ENCODE measurements at regions not wholly inside any gene's neighbourhood (a gene's known extent, or its start where the extent isn't known, plus 50 kb on each side); places are given as distances from the start of the nearest gene placed in this dataset.
A peak's percentile ranks its signal among the peaks of the same experiment; 100 is the strongest.

DNA sequence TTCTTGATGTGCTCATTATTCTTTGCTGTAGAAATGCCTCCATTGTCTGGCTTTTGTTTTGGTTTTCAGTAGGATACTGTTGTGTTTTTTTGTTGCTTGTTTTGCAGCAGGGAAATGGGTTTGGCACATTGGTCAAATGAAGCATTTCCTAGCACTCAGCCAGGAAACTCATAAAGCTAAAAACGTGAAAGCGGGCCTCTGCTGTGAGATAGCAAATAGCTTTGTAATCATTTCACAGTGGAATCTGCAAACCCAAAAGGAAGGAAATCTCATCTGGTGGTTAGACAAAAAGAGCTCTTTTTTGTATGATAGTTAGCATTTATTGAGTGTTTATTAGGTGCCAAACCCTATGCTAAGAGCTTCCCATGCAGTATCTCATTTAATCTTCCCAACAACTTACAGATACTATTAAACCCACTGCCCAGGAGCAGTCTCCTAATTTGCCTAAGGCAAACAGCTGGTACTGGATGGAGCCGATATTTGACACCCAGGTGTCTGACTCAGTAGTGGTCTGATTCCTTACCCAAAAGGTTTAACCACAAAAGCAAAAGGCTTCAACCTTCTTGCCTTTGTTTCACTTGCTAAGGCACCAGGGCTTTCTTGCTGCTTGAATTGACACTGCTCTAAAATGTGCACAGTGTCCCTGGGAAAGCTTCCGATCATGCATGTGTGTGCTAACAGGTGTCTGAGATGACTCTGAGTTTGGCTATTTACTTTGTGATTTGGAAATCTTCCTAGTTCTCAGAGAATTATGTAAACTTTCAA is 527.9 kb upstream of the MDFIC2 start:
- DNase-seq, result no peak

DNA sequence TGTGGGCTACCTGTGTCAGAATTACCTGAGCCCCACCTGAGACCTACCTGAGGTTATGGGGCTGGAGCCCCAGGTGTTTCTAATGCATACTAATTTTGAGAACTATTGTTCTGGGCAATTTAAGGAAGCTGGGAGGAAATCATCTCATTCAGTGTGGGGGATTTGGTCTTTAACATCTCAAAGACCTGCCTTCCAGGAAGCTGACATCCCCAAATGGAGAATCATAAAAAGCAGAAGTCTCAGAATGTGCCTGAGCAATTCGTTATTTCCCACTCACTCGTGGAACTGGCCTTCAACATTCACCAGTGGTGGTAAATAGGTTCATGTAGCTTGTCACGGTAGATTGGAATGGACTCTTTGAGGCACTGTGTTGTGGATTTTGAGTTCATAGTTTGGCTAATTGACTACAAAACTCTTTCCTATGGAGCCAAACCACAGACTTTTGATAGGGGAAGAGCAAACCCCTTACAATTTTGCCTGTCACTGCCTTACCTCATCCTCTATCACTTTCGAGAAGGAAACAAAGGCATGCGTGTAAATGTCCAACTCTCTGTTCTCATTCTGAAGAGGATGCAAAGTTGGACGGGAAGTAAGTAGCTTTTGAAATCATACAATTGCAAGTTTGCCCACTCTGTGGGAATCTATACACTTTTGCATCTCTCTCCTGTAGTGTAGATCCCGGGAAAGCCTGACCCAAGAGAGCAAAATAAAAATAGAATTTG is 521.0 kb upstream of the MDFIC2 start:
- peak; percentile 60 to 81 (median 72) for DNase-seq

DNA sequence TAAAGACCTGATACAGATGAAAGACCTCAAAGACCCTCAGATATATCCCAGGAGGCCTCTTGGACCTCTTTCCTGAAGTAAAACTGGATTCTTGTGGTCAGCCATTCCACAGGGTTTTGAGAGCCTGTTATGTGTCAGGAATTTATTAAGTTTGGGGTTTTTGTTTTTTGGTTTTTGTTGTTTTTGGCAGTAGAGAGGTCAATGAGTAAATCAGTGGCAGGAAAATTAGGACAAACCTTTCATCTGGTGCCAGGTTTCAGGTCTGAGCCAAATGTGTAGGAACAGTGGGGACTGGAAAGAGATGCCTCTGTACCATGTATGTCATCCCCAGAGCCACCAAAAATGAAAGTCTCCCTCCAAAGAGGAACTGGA is 520.4 kb upstream of the MDFIC2 start:
- DNase-seq, result no peak

DNA sequence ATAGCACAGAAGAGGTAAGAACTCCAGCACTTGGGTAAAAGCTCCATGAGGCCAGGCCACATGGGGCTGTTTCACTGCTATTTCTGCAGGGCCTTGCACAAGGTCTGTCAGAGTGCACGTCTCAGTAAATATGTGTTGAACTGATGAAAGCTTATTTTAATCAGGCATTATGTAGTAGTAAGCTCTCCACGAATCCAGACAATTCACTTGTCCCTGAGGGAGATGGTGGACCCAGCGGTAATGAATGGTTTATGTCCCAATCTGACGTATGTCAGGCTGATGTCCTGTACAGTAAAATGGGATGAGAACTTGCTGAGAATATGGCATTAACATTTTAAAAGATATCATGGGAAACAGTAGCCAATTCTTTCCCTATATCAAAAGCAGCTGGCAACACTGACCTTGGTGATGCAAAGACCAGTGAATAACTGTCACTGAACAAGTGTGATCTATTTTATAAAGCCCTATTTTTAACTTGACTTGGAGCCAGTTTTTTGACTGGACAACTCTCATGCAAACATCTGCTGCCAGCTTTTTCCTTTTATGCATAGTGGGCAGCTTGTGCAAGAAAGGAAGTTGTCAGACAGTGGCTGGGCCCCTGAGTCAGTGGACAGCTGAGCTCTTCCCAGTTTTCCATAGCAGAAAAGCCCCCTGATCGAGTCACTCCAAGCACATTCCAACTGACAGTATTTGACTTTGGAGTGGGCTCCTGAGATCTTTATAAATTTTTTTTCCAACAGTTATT is 519.8 kb upstream of the MDFIC2 start:
- DNase-seq, result peak; percentile 70 to 90 (median 82)

DNA sequence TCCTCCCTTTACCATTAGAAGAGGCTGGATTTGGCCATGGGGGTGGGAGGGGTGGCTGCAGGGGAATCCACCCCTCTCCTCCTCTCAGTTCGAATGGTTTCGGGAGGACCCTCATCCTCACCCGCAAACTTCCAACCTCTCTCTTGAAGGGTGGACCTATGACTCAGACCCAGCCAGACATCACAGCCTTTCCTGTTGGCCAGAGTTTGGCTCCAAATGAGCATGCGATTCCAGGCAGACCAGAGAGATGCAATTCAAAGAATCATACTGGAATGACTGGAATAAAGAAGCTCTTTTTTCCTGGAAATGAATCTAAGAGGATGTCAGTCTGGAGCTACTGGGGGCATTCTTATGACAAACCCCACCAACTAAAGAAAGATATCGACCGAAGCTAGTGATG is 516.7 kb upstream of the MDFIC2 start:
- DNase-seq, result no peak

DNA sequence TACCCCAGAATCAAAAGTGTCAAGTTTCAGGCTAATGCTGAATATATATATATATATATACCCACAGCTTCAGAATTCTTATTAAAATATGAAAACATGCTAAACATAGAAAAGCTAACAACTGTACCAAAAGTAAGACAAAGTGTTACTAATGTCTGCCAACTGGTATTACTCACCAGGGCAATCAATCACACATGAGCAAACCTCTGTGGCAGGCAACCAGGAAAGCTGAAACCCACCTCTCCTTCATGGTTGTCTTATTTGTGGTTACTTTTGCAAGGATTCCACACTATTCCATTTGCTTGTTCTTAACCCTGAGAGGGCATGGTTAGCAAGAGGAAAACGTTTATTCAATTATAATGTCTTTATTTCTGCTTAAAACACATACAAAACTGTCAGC is 512.3 kb upstream of the MDFIC2 start:
- no peak for DNase-seq

DNA sequence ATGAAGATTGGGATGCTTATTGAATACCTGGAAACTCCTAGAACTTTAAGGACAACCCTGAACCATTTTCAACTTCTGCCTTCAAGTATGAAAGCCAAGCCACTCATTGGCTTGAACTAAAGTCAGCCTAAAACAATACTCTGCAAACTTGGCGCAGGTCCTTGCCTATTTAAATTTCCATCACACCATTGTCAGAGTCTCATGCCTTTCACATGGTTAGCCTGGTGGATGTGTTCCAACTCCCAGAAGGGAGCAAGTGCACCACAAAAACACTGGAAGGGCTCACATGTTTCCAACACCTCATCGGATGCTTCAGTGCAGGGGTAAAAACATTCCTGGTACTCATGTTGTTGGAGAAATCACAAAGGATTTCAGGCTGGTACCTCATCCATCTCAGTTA is 511.6 kb upstream of the MDFIC2 start:
- DNase-seq, result no peak

DNA sequence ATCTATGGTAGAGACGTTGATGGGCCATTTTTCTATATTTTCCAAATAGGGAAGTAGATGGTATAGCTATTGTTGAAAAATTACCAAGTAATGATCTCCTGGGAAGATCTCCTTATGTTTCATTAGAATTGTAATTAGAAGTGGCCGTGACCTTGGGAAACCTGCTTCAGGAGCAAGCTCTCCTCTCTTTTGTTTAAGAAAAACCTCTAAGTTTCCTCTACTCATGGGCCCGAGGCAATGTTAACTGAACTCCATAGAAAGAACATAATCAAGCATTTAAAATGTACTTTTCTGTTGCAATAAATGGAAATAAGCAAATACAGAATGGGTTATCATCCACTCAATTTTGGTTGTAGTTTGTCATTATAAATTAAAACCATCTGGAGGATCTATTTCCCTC is 511.2 kb upstream of the MDFIC2 start:
- DNase-seq, result no peak

DNA sequence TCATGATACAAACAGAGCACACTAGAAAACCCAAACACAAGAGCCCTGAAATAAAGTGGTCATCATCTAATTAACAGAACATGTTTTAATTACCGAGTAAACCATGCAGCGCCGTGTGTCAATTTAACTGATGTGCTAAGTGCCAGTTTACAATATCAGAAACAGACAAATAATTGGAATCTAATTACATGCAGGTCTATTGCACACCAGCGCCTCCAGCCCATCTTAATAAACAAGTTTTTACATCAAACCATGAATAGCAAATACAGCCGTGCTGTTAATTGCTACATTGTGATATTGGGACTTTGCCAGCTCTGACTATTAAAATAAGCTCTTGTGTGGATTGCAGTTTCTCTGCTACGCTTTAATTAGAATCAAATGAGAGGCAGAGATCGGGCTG is 510.2 kb upstream of the MDFIC2 start:
- no peak for DNase-seq

DNA sequence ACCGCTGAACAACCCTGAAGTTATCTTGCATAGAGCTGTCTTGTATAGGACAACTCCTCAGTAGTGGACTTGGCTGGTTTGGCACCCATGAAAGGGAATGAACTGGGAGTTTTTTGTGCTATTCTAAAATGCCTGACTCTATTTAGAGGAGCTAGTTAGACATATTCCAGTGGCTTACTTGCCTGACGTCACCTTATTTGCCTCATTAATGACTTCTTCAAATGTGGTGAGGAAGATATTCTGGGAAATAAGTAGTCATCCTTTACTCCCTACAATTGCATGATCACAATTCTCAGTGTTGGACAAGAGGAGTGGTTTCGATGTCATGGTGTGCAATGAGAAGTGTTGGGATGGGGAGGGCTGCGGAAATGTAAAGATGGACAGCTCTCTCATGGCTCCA is 509.2 kb upstream of the MDFIC2 start:
- DNase-seq, result no peak

DNA sequence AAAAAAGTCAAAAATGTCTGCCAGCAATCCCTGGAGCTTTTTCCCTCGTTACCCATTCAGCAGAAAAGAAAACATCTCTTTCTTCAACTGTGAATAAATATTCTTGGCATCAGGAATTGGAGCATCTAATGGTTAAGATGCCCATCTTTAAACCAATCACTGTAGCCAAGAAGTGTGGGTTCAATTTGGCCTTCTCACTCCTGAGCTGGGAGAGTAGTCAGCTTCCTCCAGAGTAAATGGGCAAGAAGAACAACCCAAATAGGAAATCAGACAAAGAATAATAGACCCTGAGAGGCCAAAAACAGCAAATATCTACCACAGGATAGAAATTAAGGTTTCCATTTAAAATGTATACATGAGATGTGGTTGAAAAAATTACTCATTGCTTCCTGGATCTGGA is 508.0 kb upstream of the MDFIC2 start:
- no peak for DNase-seq

DNA sequence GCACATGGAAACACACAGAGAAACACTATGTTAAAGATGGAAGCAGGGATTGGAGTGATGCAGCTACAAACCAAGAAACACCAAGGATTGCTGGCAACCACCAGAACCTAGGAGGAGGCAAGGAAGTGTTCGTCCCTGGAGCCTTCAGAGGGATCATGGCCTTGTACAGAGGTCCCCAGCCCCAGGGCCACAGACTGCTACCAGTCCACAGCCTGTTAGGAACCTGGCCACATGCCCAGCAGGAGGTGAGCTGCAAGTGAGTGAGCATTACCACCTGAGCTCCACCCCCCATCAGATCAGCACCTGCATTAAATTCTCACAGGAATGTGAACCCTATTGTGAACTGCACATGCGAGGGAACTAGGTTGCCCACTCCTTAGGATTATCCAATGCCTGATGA is 505.7 kb upstream of the MDFIC2 start:
- DNase-seq, result no peak

DNA sequence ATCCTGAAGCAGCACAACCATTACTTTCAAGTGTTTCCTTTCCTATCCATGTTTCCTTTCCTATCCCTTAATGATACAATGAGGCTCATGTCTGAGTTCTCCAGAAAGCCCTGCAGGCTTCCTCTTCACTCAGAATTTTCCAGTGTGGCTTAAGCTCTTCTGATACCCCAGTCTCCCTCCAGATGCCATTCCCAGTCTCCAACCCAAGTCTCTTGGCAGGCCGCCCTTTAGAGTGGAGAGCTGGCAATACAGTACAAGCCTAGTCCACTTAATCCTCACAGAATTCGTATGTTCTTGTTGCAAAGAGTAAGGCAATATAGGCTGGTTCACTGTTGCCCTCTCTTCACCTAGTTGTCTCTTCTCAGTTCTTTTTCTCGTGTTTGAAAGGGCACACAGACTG is 503.9 kb upstream of the MDFIC2 start:
- DNase-seq, result no peak

DNA sequence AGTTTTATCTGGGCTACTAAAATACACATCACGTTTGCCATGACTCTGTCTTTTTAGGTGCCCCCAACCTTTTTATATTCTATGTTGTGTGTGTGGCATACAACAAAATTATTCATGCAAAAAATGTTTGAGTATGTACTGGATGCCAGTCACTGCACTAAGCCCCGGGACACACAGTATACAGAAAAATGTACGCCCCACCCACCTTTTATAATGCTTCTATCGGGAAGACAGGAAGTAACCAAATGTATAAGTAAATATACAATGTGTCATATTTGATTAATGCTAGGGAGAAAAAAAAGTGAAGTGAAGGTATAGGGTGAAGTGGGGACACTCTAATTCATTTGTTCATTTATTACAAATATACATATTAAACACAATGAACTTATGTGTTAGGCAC is 503.4 kb upstream of the MDFIC2 start:
- DNase-seq, result no peak

DNA sequence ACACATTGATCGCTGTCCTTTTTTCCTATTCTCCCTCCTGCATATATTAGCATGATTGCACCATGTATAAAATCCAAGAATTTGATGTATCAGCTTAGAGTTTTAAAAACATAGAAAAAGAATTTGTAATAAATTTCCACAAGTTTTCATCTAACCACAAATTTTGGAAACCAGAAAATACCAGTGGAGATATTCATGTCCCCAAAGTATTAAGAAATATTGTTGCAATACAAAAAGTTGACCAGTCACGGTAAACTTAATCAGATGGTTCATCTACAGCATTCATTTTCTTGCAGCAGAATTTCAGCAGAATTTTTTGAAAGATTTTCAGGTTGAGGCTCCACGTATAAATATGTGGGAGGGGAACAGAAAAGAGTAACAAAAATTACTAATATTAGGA is 500.9 kb upstream of the MDFIC2 start:
- DNase-seq, result no peak

DNA sequence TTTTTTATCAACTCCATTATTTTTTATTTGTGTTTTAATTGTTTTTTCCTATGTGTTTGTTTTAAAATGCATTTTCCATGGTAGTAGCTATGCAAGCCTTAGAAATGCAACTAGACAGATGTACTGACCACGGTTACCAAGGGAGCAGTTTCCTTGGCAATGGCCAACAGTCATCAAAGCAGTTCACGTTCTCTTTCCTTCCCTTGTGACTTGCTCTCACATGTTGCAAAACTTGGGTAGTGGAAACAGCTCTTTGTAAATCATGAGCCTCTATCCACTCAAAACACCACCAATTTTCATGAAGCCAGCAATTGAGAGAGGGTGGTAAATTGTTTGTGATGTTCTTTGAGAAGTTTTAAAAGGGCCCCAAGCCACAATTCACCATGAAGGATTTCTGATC is 499.4 kb upstream of the MDFIC2 start:
- peak; percentile 48 to 71 (median 68) for DNase-seq

DNA sequence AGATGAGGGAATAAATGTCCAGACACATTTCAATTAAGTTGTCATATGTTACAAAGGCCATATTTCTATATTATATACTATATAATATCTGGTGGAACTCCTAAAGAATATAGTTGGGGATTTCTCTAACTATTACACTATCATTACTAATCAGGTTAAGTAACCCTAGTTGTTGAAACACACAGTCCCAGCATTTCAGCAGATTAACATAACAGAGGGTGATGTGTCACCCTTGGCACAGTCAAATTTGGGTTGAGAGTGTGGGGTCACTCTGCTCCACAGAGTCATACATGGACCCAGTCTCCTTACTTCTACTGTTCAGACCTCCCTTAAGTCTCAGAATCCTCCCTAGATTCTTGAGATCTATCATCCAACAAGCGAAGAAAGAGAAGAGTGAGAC is 496.4 kb upstream of the MDFIC2 start:
- DNase-seq, result no peak

DNA sequence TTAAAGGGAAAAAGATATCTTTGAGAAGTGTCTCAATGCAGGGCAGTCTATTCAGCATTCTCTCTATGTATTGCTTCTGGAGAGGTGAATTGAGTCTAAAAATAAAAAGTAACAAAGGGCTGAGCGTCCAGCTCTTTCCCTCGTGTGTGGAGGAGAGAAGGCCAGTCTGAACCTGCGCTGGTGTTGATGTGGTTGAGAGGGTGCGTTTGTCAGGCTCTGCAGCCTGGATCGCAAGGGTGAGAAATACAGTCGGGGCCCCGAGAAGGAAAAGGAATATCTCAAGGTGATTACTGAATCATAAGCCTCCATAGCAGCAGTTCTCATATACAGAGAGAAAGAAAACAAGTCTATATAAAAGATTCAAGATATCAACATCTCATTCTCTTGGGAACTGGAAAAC is 494.1 kb upstream of the MDFIC2 start:
- no peak for DNase-seq

DNA sequence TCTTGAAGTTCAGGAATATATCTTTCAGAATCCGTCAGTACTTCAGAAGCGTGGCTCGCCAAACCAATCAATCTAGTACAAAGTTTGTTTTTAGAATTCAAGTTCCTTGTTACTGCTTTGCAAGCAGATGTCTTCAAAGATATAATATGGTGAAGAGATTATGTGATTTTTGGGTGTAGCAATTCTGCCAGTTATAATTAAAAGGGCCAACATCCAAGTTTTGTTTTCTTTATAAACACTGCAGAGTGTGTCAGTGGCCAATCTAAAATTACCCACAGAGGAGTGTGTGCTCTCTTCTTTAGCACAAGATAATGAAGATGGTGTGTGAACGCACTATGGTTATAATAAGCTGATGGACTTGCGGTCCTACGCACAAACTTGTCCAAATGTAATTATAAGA is 493.6 kb upstream of the MDFIC2 start:
- no peak for DNase-seq

DNA sequence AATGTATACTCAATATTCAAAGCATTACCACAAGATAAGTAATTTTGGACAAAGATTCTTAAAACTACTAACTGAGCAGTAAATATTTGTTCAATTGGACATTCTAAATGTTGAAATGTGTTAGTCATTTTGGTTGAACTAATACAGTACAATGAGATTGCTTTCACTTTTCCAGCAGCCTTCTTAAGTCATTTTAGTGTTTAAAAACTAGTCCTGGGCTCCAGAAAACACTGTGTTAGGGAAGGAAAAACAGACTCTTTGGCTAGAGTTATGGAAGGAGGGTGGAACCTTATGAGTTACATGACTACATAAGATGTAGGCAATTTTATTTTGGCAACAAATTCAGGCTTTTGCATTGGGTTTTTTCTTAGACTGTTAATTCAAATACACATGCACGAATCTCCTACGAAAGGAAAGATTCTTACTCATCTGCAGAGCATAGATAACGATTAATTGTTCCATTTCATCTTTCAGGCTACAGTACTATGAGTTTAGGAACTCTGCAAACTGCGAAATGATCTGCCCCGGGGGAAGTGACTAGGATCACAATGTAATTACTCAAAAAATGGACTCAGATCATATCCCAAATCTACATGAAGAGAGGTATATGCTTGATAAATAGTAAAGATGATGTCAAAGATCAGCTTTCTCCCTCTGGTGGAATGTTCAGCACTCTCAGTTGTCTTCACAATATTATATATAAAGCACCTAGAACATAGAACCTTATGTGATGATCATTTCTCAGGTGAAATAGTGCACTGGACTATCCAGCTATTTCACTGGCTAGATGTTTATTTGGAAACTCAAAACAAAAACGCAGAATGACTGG is 492.8 kb upstream of the MDFIC2 start:
- DNase-seq, result no peak

DNA sequence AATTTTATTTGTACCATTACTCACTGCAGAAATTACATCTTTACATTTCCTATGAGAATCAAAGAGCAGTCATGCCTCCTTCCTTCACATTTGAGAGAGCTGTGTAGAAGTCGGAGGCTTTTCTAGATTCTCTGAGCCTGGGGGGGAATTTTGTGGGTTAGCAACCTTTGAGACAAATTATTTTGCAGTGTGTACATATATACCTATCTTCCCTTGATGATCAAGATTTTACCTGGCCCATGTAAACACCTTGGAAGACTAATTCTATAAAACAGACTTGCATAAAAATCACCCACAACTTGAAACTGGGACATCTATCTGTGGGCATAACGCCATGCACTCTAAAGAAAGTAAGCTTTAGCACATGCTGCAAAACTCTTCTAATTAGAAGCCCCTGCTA is 491.5 kb upstream of the MDFIC2 start:
- no peak for DNase-seq

DNA sequence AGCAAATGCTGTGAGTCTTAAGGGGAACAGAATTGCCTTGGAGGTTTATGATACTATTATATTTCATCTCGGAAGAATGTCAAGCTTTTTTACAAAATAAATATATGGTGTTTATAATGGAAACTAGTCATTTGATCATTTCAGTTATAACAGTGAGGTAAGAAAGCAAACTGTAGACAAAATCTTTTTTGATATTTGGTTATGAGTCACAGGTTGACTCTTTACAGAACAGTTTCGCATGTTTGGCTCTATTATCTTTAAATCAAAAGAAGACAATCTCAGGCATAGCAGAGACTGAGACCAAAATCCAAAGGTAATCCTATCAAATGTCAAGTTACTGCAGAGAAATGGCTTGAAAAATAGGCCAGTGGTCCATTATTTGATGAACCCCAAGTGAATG is 490.9 kb upstream of the MDFIC2 start:
- DNase-seq, result no peak

DNA sequence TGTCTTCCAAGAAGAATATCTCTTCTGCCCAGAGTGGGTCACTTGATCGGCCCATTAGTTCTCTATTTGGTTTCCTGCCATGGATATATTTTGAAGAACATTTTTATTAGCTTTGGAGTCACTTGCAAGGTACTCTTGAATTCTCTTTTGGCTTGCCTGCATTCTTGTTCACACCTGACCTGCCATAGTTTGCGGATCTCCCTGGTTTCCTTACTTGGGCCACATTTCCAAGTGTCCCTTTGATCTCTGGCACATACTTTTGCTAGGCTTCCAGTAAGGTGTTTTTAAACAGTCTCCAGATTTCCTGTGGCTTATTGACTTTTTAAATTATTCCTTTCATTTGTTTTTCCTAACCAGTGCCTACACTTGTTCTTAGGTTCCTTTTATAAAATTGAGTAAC is 488.5 kb upstream of the MDFIC2 start:
- no peak for DNase-seq
